Loucy (cell line): ENCODE measurements at regions not wholly inside any gene's neighbourhood (a gene's known extent, or its start where the extent isn't known, plus 50 kb on each side); places are given as distances from the start of the nearest gene placed in this dataset.

ENCODE experiments used
- H2AFZ ChIP-seq: fragments of 200-600 bp; sonication (generic); 2 replicates; pipeline ENCODE4 v1.6.0; 2016; ENCODE audit warnings: antibody characterized with exemption, mild to moderate bottlenecking, low read length, moderate library complexity
- H3F3A ChIP-seq: fragments of 200-600 bp; 2 replicates; pipeline ENCODE4 v1.6.0; 2016; ENCODE audit warnings: antibody characterized with exemption, low read depth, mild to moderate bottlenecking
- H3K27me3 ChIP-seq: fragments of 200-600 bp; sonication (generic); 2 replicates; pipeline ENCODE4 v1.6.1; 2014; ENCODE audit warnings: low read length, mild to moderate bottlenecking; ENCODE audit not compliant: insufficient read depth, poor library complexity, severe bottlenecking
- H3K36me3 ChIP-seq: fragments of 200-600 bp; sonication (generic); 2 replicates; pipeline ENCODE4 v1.6.1; 2016; ENCODE audit warnings: low read length; ENCODE audit not compliant: insufficient read depth
- H3K4me1 ChIP-seq: fragments of 200-600 bp; sonication (generic); 2 replicates; pipeline ENCODE4 v1.5.1; 2014; ENCODE audit warnings: low read length, mild to moderate bottlenecking; ENCODE audit not compliant: insufficient read depth, poor library complexity, severe bottlenecking
- H3K4me2 ChIP-seq: fragments of 200-600 bp; sonication (generic); 2 replicates; pipeline ENCODE4 v1.6.0; 2014; ENCODE audit warnings: antibody characterized with exemption, low read length, low read depth, mild to moderate bottlenecking; ENCODE audit not compliant: poor library complexity, severe bottlenecking
- H3K4me3 ChIP-seq: fragments of 200-600 bp; sonication (generic); 2 replicates; pipeline ENCODE4 v1.5.1; 2014; ENCODE audit warnings: low read length, mild to moderate bottlenecking, mixed read lengths; ENCODE audit not compliant: poor library complexity, severe bottlenecking
- H3K79me2 ChIP-seq: fragments of 200-600 bp; sonication (generic); 2 replicates; pipeline ENCODE4 v1.6.1; 2014; ENCODE audit warnings: low read length; ENCODE audit not compliant: insufficient read depth
- H3K9ac ChIP-seq: fragments of 200-600 bp; sonication (generic); 2 replicates; pipeline ENCODE4 v1.6.0; 2014; ENCODE audit warnings: mild to moderate bottlenecking, low read depth, low read length, moderate library complexity; ENCODE audit not compliant: poor library complexity, severe bottlenecking
- H3K9me2 ChIP-seq: fragments of 200-600 bp; sonication (generic); replicated peaks from 2 replicates; pipeline ENCODE4 v1.6.1; 2016; ENCODE audit warnings: low read depth, low read length, mixed read lengths
- H3K9me3 ChIP-seq: fragments of 200-600 bp; sonication (generic); 2 replicates; pipeline ENCODE4 v1.6.1; 2014; ENCODE audit warnings: mild to moderate bottlenecking, antibody characterized with exemption, low read length, low read depth; ENCODE audit not compliant: insufficient read depth
- H4K20me1 ChIP-seq: fragments of 200-600 bp; sonication (generic); 2 replicates; pipeline ENCODE4 v1.6.0; 2014; ENCODE audit warnings: antibody characterized with exemption, low read length, mild to moderate bottlenecking; ENCODE audit not compliant: insufficient read depth, poor library complexity, severe bottlenecking
- CTCF ChIP-seq: fragments of 200-600 bp; sonication (generic); conservative IDR thresholded peaks from 2 replicates; pipeline ENCODE4 v1.5.1; 2014; ENCODE audit warnings: mild to moderate bottlenecking, antibody characterized with exemption, low read length
- EZH2phosphoT487 ChIP-seq: fragments of 200-600 bp; IDR thresholded peaks from 2 replicates; pipeline ENCODE4 v1.6.1; 2018; ENCODE audit warnings: antibody characterized with exemption, mild to moderate bottlenecking, moderate library complexity, borderline replicate concordance

- Histone ChIP-seq H3K4me2 (no peak overlapping the region), H3K9me3 (no peaks in the 10 kb centered on the region)
Observed at GRCh38 chr14:84181072-84181471, 1348.9 kb upstream of the FLRT2 start.

GRCh38 chr14:84195514-84195913 lies 1334.4 kb upstream of the FLRT2 start:
- Histone ChIP-seq H3K4me1 (no peaks in the 10 kb centered on the region), H3K9ac (no peak overlapping the region), H3K27me3 (no peaks in the 10 kb centered on the region), H3K4me3 (no peak overlapping the region), H3K9me2 (no peaks in the 10 kb centered on the region), H4K20me1 (no peaks in the 10 kb centered on the region), H3F3A (no peaks in the 10 kb centered on the region), H3K79me2 (no peaks in the 10 kb centered on the region), H3K4me2 (no peak overlapping the region), H3K36me3 (no peaks in the 10 kb centered on the region), H2AFZ (no peak overlapping the region), H3K9me3 (no peaks in the 10 kb centered on the region)
- TF ChIP-seq CTCF (no peak), EZH2phosphoT487 (no peak)

More at GRCh38 chr14:84181072-84181471, 1348.9 kb upstream of the FLRT2 start:
- H3K9me2 ChIP-seq = no peaks in the 10 kb centered on the region
- TF ChIP-seq EZH2phosphoT487 (no peak), CTCF (no peak)
- H3K79me2 ChIP-seq = no peaks in the 10 kb centered on the region
- no peaks in the 10 kb centered on the region for H3F3A ChIP-seq
- no peaks in the 10 kb centered on the region for H3K36me3 ChIP-seq
- no peak overlapping the region for H3K4me3 ChIP-seq
- H3K9ac ChIP-seq = no peak overlapping the region
- no peaks in the 10 kb centered on the region for H3K4me1 ChIP-seq
- no peak overlapping the region for H2AFZ ChIP-seq
- H3K27me3 ChIP-seq = no peaks in the 10 kb centered on the region
- H4K20me1 ChIP-seq = no peaks in the 10 kb centered on the region

GRCh38 chr14:84197704-84198103 lies 1332.2 kb upstream of the FLRT2 start:
- TF ChIP-seq EZH2phosphoT487 = no peak
- TF ChIP-seq CTCF = no peak
- Histone ChIP-seq H3K4me3 (no peak overlapping the region), H4K20me1 (no peaks in the 10 kb centered on the region)

More at GRCh38 chr14:84197704-84198103, 1332.2 kb upstream of the FLRT2 start:
- no peaks in the 10 kb centered on the region for H3K36me3 ChIP-seq
- H3K9me3 ChIP-seq = no peaks in the 10 kb centered on the region
- no peaks in the 10 kb centered on the region for H3K79me2 ChIP-seq
- no peak overlapping the region for H3K9ac ChIP-seq
- H3K4me1 ChIP-seq = no peaks in the 10 kb centered on the region
- H3K9me2 ChIP-seq = no peaks in the 10 kb centered on the region
- H3K4me2 ChIP-seq = no peak overlapping the region
- no peaks in the 10 kb centered on the region for H3K27me3 ChIP-seq
- H3F3A ChIP-seq = no peaks in the 10 kb centered on the region
- no peak overlapping the region for H2AFZ ChIP-seq
